ENCODE measurements at regions not wholly inside any gene's neighbourhood (a gene's known extent, or its start where the extent isn't known, plus 50 kb on each side); places are given as distances from the start of the nearest gene placed in this dataset.

DNA sequence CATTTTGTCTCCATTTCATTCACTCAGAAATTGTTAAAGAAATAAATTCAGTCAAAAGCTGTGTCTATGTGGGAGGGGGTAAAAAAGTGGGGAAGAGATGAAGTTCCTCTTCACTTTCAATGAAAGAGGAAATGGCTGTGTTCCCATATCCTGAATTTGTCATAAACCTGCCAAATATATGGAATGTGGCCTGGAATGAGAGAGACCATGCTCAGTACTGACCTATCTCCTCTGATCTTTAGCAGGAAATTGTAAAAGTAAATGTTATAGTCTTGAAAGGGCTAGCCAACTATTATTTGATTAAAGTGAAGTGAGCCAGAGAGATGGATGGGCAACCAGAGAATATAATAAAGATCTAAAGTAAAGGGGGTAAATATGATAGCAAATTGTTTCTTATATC, 130.3 kb upstream of the C21orf91 start:
- DNase-seq (no peak), ATAC-seq (no peak)
- Histone ChIP-seq H3K27ac (peak overlapping the region in 3 of 10 donors; percentile 17 to 53 (median 35)), H3K27me3 (no peaks in the 10 kb centered on the region), H3K4me3 (no peak overlapping the region), H3K4me1 (peaks cover 0 to 25% (median 5%) of the 10 kb centered on the region in 9 donors), H3K9me3 (peaks cover 0 to 13% (median 6%) of the 10 kb centered on the region in 11 donors), H3K36me3 (no peaks in the 10 kb centered on the region)
- intact Hi-C loops (cut with DNase I) = no loop called here
- TF ChIP-seq, protein P1, sequence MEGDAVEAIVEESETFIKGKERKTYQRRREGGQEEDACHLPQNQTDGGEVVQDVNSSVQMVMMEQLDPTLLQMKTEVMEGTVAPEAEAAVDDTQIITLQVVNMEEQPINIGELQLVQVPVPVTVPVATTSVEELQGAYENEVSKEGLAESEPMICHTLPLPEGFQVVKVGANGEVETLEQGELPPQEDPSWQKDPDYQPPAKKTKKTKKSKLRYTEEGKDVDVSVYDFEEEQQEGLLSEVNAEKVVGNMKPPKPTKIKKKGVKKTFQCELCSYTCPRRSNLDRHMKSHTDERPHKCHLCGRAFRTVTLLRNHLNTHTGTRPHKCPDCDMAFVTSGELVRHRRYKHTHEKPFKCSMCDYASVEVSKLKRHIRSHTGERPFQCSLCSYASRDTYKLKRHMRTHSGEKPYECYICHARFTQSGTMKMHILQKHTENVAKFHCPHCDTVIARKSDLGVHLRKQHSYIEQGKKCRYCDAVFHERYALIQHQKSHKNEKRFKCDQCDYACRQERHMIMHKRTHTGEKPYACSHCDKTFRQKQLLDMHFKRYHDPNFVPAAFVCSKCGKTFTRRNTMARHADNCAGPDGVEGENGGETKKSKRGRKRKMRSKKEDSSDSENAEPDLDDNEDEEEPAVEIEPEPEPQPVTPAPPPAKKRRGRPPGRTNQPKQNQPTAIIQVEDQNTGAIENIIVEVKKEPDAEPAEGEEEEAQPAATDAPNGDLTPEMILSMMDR (IDR thresholded peaks at IDR 0.05) = no peak

DNA sequence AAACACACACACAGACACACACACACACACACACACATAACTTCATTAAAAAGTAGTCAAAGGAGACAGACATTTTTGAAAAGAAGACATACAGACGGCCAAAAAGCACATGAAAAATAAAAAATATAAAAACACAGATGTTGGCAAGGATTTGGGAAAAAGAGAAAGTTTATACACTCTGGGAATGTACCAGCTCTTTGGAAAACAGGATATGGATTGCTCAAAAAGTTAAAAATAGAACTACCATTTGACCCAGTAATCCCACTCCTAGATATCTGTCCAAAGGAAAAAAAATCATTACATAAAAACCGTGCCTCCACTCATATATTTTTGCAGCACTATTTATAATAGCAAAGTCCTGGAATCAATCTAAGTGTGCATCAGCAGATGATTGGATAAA, 128.4 kb upstream of the C21orf91 start:
- peaks cover 0 to 21% (median 6%) of the 10 kb centered on the region in 11 donors for H3K9me3 ChIP-seq
- DNase-seq (no peak), ATAC-seq (peak in 3 of 8 donors; percentile 42 to 54 (median 51))
- H3K27me3 ChIP-seq = no peaks in the 10 kb centered on the region
- WGBS, 2 donors = 33 to 49% methylated on average over 2 of the region's 2 CpGs
- TF ChIP-seq, protein P1 (IDR thresholded peaks at IDR 0.05) = no peak
- peaks cover 0 to 25% (median 5%) of the 10 kb centered on the region in 9 donors for H3K4me1 ChIP-seq
- intact Hi-C loops (cut with DNase I) = no loop called here
- H3K36me3 ChIP-seq = no peaks in the 10 kb centered on the region
- no peak overlapping the region for H3K4me3 ChIP-seq
- H3K27ac ChIP-seq = no peak overlapping the region

DNA sequence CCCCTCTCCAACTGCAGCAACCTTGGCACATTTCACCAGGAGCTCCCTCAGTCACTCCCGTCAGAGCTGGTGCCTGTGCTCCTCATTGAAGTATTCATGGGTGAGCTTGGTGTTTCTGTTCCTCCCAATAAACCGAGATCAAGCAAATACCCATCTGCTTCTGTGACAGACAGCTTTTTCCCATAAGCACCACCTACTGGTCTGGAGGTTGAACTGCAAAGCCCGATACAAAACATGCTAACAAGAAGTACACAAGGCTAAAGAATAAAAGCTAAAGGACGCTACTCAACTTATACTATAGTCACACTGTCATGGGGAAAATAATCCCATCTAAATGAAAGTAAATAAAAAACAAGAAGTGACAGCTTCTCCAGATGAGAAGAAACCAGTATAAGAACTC, 111.9 kb upstream of the C21orf91 start:
- TF ChIP-seq, protein P1 (IDR thresholded peaks at IDR 0.05) = peak in 1 of 9 donors; percentile 26
- 87 to 95% methylated on average over 4 of the region's 4 CpGs for WGBS, 2 donors
- H3K27ac ChIP-seq = no peak overlapping the region
- H3K9me3 ChIP-seq = peaks cover 0 to 6% (median 0%) of the 10 kb centered on the region in 11 donors
- DNase-seq (no peak), ATAC-seq (no peak)
- no peaks in the 10 kb centered on the region for H3K36me3 ChIP-seq
- intact Hi-C loops (cut with DNase I) = no loop called here
- no peak overlapping the region for H3K4me3 ChIP-seq
- H3K27me3 ChIP-seq = no peaks in the 10 kb centered on the region
- H3K4me1 ChIP-seq = no peaks in the 10 kb centered on the region

DNA sequence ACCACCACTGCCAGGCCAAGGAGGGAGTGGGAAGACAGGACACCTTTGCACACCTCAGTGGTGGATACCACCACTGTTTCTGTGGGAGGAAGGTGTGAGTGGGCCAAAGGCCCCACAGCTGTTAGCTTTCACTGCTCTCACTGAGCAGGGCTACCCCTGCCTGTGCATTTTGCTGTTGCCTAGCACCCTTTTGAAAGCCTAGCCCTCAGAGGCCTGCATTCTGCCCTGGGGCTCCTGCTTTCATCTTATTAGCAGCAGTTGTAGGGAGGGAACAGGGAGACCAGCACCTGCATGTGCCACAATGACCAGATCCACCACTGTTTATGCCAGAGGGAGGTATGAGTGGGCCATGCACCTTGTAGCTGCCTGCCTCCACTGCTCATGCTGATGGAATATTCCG, 110.9 kb upstream of the C21orf91 start:
- H3K27me3 ChIP-seq = no peaks in the 10 kb centered on the region
- WGBS, 2 donors = 96 to 100% methylated on average over 1 of the region's 1 CpG
- intact Hi-C loops (cut with DNase I) = no loop called here
- ATAC-seq = no peak
- H3K27ac ChIP-seq = no peak overlapping the region
- TF ChIP-seq, protein P1 (IDR thresholded peaks at IDR 0.05) = no peak
- H3K36me3 ChIP-seq = no peaks in the 10 kb centered on the region
- no peak for DNase-seq
- H3K4me1 ChIP-seq = peaks cover 0 to 1% (median 0%) of the 10 kb centered on the region in 9 donors
- peaks cover 0 to 6% (median 0%) of the 10 kb centered on the region in 11 donors for H3K9me3 ChIP-seq
- no peak overlapping the region for H3K4me3 ChIP-seq
